ENCODE measurements at regions not wholly inside any gene's neighbourhood (a gene's known extent, or its start where the extent isn't known, plus 50 kb on each side); places are given as distances from the start of the nearest gene placed in this dataset.
"Not testable (repeated sequence)": the region's sequence is repeated elsewhere in the genome, so short reads cannot be mapped to it uniquely, and the experiment has no call there.

DNA sequence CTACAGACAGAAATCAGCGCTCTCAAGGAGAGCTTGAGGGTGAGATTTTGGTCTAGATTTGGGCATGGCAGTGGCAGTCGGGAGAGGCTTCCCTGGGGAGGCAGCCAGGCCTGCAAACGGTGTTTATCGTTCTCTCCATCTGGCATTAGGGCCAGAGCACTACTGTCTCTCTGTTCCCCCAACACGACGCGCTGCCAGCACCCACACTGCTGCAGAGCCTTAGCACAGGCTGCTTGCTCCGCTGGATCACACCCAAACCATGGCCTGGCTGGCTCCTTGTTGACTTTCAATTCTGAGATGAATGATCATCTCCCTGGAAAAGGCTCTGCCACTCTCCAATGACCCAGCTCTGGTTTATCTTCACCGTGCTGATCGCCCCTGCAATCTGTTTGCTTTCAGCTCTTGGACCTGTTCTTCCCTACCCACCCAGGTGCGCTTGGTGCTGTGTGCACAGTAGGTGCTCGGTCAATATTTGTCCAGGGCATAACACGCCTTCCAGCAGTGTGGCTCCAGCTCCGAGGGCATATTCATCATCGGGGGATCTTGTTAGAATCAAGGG, 106.1 kb downstream of the TFAP2C start:
- Mint-ChIP-seq H3K36me3 (ENCODE audit: low read depth) (no peaks in the 10 kb centered on the region), H3K27me3 (ENCODE audit: insufficient read depth) (peaks cover 10% of the 10 kb centered on the region), H3K4me1 (ENCODE audit: low read depth) (no peaks in the 10 kb centered on the region), H3K27ac (no peak overlapping the region), H3K9me3 (no peaks in the 10 kb centered on the region), H3K4me3 (no peak overlapping the region)
- TF ChIP-seq, protein P1, sequence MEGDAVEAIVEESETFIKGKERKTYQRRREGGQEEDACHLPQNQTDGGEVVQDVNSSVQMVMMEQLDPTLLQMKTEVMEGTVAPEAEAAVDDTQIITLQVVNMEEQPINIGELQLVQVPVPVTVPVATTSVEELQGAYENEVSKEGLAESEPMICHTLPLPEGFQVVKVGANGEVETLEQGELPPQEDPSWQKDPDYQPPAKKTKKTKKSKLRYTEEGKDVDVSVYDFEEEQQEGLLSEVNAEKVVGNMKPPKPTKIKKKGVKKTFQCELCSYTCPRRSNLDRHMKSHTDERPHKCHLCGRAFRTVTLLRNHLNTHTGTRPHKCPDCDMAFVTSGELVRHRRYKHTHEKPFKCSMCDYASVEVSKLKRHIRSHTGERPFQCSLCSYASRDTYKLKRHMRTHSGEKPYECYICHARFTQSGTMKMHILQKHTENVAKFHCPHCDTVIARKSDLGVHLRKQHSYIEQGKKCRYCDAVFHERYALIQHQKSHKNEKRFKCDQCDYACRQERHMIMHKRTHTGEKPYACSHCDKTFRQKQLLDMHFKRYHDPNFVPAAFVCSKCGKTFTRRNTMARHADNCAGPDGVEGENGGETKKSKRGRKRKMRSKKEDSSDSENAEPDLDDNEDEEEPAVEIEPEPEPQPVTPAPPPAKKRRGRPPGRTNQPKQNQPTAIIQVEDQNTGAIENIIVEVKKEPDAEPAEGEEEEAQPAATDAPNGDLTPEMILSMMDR (IDR thresholded peaks at IDR 0.05): no peak
- DNase-seq: no peak

DNA sequence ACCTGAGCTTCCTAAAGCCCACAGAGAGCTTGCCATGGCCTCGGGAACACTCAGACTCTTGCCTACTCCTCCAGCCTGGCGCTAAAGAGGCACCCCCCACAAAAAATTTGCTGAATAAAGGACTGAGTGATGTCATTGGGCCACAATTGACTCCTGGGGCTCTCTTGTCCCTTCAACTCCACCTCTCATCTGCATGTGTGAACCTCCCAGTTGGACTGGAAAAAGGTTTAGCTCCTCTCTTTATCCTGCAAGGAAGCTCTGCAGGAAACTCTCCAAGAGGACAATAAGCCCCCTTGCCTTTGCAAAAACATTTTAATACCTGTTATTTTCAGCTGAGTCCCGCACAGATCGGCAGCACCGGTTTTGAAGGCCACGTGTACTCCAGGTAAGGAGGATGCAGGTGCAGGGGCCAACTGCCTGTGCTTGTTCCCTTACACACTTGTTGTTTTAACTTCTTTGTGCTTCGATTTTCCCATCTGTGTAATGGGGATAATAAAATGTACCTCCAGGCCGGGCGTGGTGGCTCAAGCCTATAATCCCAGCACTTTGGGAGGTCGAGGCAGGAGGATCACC, 107.3 kb downstream of the TFAP2C start:
- Mint-ChIP-seq H3K4me1 (ENCODE audit: low read depth) (no peaks in the 10 kb centered on the region), H3K4me3 (no peak overlapping the region), H3K9me3 (no peaks in the 10 kb centered on the region), H3K27ac (no peak overlapping the region), H3K36me3 (ENCODE audit: low read depth) (no peaks in the 10 kb centered on the region), H3K27me3 (ENCODE audit: insufficient read depth) (peaks cover 19% of the 10 kb centered on the region)
- TF ChIP-seq, protein P1 (IDR thresholded peaks at IDR 0.05): no peak
- no peak for DNase-seq

GRCh38 chr20:56744325-56744821, 115.3 kb downstream of the TFAP2C start:
- H3K36me3 Mint-ChIP-seq (ENCODE audit: low read depth); H3K4me1 Mint-ChIP-seq (ENCODE audit: low read depth); H3K4me3 Mint-ChIP-seq; DNase-seq; H3K27ac Mint-ChIP-seq; H3K9me3 Mint-ChIP-seq: not testable (repeated sequence)
- peaks cover 34% of the 10 kb centered on the region for H3K27me3 Mint-ChIP-seq (ENCODE audit: insufficient read depth)

DNA sequence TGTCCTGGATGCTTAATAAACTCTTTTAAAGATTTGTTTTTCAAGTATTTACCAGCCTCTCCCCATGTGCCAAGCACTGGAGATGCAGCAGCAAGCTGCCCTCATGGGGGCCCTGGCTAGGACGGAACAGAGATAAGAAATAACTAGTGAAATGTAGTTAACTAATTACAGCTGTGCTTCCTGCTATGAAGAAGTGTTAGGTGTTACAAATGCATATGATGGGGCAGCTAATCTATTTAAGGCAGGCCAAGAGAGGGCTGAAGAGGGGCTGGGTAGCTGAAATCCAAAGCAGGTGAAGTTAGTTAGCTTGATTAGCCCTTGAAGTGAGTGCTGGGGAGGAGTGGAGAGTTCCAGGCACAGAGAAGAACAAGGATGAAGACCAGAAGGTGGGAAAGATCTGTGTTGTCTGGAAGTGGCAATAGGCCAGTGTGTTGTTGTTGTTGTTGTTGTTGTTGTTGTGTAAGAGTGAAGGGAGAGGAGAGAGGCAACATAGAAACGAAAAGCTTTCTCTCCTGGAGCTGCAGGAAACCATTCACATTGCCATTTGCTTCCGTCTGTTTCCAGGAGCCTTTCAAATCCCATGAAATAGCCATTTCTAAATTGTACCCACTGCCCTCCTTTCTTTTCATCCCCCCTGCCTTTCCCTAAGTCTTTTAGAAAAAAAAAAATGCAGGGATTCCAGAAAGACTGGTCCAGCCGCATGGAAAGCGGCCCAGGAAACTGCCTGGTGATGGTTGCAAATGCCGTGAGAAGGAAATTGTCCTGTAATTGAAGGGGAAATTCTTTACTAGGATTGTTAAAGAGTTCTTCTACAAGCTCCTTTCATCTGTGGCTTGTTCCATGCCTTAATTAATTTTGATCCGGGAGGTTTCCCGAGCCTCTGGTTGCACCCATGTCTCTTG, 119.6 kb downstream of the TFAP2C start:
- H3K4me3 Mint-ChIP-seq: no peak overlapping the region
- no peak overlapping the region for H3K27ac Mint-ChIP-seq
- no peaks in the 10 kb centered on the region for H3K4me1 Mint-ChIP-seq (ENCODE audit: low read depth)
- DNase-seq: no peak
- peaks cover 20% of the 10 kb centered on the region for H3K27me3 Mint-ChIP-seq (ENCODE audit: insufficient read depth)
- TF ChIP-seq, protein P1 (IDR thresholded peaks at IDR 0.05): no peak
- H3K36me3 Mint-ChIP-seq (ENCODE audit: low read depth): no peaks in the 10 kb centered on the region
- no peaks in the 10 kb centered on the region for H3K9me3 Mint-ChIP-seq

- peaks cover 20% of the 10 kb centered on the region for H3K27me3 Mint-ChIP-seq (ENCODE audit: insufficient read depth)
- H3K36me3 Mint-ChIP-seq (ENCODE audit: low read depth): no peaks in the 10 kb centered on the region
- no peaks in the 10 kb centered on the region for H3K9me3 Mint-ChIP-seq
- H3K4me3 Mint-ChIP-seq: no peak overlapping the region
- no peak for DNase-seq
- TF ChIP-seq, protein P1 (IDR thresholded peaks at IDR 0.05): no peak
- no peaks in the 10 kb centered on the region for H3K4me1 Mint-ChIP-seq (ENCODE audit: low read depth)
- H3K27ac Mint-ChIP-seq: no peak overlapping the region
Observed at GRCh38 chr20:56750430-56750829, 121.3 kb downstream of the TFAP2C start.

DNA sequence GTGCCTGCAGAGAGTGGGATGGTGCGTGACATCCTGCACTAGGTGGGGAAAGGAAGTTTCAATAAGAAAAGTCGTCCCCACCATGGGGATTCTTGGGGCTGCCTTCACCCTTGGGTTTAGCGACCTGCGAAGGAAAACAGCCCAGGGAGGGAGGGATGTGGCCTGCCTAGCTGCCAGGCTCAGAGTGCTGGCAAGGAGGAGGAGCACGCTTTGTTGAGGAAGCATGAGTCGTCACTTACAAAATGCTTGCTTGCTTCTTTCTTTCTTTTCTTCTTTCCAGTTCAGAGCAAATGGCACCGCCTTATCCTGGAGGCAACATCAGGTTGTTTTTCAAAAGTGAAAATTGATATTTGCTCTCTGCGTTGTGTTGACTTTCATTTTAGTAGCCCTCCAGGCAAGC, 123.2 kb downstream of the TFAP2C start:
- no peak for DNase-seq
- H3K4me3 Mint-ChIP-seq: no peak overlapping the region
- H3K27me3 Mint-ChIP-seq (ENCODE audit: insufficient read depth): peaks cover 22% of the 10 kb centered on the region
- H3K9me3 Mint-ChIP-seq: no peaks in the 10 kb centered on the region
- no peaks in the 10 kb centered on the region; the same call in 1 of the 2 replicates for H3K36me3 Mint-ChIP-seq (ENCODE audit: low read depth)
- TF ChIP-seq, protein P1 (IDR thresholded peaks at IDR 0.05): no peak
- no peak overlapping the region for H3K27ac Mint-ChIP-seq
- no peaks in the 10 kb centered on the region for H3K4me1 Mint-ChIP-seq (ENCODE audit: low read depth)

Data from HFFc6 (cell line).